ENCODE measurements at regions not wholly inside any gene's neighbourhood (a gene's known extent, or its start where the extent isn't known, plus 50 kb on each side); places are given as distances from the start of the nearest gene placed in this dataset.

- 63 to 70% methylated on average over 5 of the region's 5 CpGs for WGBS, 2 donors
- H3K4me3 ChIP-seq (ENCODE audit: low read depth, poor library complexity, severe bottlenecking), result no peak overlapping the region
- intact Hi-C loops (cut with DNase I; ENCODE audit: low total_unique reads), result no loop called here
- no peak for TF ChIP-seq POLR2A (IDR thresholded peaks at IDR 0.05)
- no peak for TF ChIP-seq CTCF (IDR thresholded peaks at IDR 0.05)
- no peak for DNase-seq (ENCODE audit: low spot score in 2 of 2)
Measured at GRCh38 chr3:168620854-168621253, 525.1 kb upstream of the GOLIM4 start.

GRCh38 chr3:168618827-168619470, 523.2 kb upstream of the GOLIM4 start:
- intact Hi-C loops (cut with DNase I; ENCODE audit: low total_unique reads), result no loop called here
- no peak for DNase-seq (ENCODE audit: low spot score in 2 of 2)
- TF ChIP-seq CTCF (IDR thresholded peaks at IDR 0.05), result no peak
- no peak for TF ChIP-seq POLR2A (IDR thresholded peaks at IDR 0.05)
- WGBS, 2 donors, result 80 to 86% methylated on average over 3 of the region's 3 CpGs
- H3K4me3 ChIP-seq (ENCODE audit: low read depth, poor library complexity, severe bottlenecking), result no peak overlapping the region

GRCh38 chr3:168617658-168618057, 521.9 kb upstream of the GOLIM4 start:
- no peak for TF ChIP-seq POLR2A (IDR thresholded peaks at IDR 0.05)
- no peak for TF ChIP-seq CTCF (IDR thresholded peaks at IDR 0.05)
- intact Hi-C loops (cut with DNase I; ENCODE audit: low total_unique reads), result no loop called here
- no peak overlapping the region for H3K4me3 ChIP-seq (ENCODE audit: low read depth, poor library complexity, severe bottlenecking)
- no peak for DNase-seq (ENCODE audit: low spot score in 2 of 2)

GRCh38 chr3:168616915-168617314, 521.2 kb upstream of the GOLIM4 start:
- WGBS, 2 donors, result 62 to 63% methylated on average over 3 of the region's 3 CpGs
- intact Hi-C loops (cut with DNase I; ENCODE audit: low total_unique reads), result no loop called here
- TF ChIP-seq CTCF (IDR thresholded peaks at IDR 0.05), result no peak
- no peak for TF ChIP-seq POLR2A (IDR thresholded peaks at IDR 0.05)
- DNase-seq (ENCODE audit: low spot score in 2 of 2), result no peak
- no peak overlapping the region for H3K4me3 ChIP-seq (ENCODE audit: low read depth, poor library complexity, severe bottlenecking)

- WGBS, 2 donors, result 26 to 42% methylated on average over 2 of the region's 2 CpGs
- no peak overlapping the region for H3K4me3 ChIP-seq (ENCODE audit: low read depth, poor library complexity, severe bottlenecking)
- DNase-seq (ENCODE audit: low spot score in 2 of 2), result no peak
- intact Hi-C loops (cut with DNase I; ENCODE audit: low total_unique reads), result no loop called here
- no peak for TF ChIP-seq CTCF (IDR thresholded peaks at IDR 0.05)
- TF ChIP-seq POLR2A (IDR thresholded peaks at IDR 0.05), result no peak
Measured at GRCh38 chr3:168615493-168616020, 519.8 kb upstream of the GOLIM4 start.

- WGBS, 2 donors, result 74 to 77% methylated on average over 5 of the region's 5 CpGs
- intact Hi-C loops (cut with DNase I; ENCODE audit: low total_unique reads), result no loop called here
- no peak for DNase-seq (ENCODE audit: low spot score in 2 of 2)
- TF ChIP-seq POLR2A (IDR thresholded peaks at IDR 0.05) (no peak), CTCF (IDR thresholded peaks at IDR 0.05) (no peak)
- no peak overlapping the region for H3K4me3 ChIP-seq (ENCODE audit: low read depth, poor library complexity, severe bottlenecking)
Measured at GRCh38 chr3:168613151-168613550, 517.4 kb upstream of the GOLIM4 start.
